ENCODE measurements at regions not wholly inside any gene's neighbourhood (a gene's known extent, or its start where the extent isn't known, plus 50 kb on each side); places are given as distances from the start of the nearest gene placed in this dataset.

GRCh38 chr2:52904355-52904891, 863.2 kb upstream of the CHAC2 start:
- TF ChIP-seq POLR2A (IDR thresholded peaks at IDR 0.05; ENCODE audit: low read depth, low read length) (no peak), ZNF592 (IDR thresholded peaks at IDR 0.05) (no peak), YY1 (IDR thresholded peaks at IDR 0.05; ENCODE audit: low read depth, low read length) (no peak), FOXM1 (IDR thresholded peaks at IDR 0.05; ENCODE audit: low read depth, low read length) (no peak), FOS (IDR thresholded peaks at IDR 0.05; ENCODE audit: borderline replicate concordance, extremely low read depth, insufficient read length) (no peak), RFX5 (IDR thresholded peaks at IDR 0.05; ENCODE audit: low read depth, low read length) (no peak), STAT3 (IDR thresholded peaks at IDR 0.05; ENCODE audit: low read depth, low read length) (no peak), ATF7 (IDR thresholded peaks at IDR 0.05; ENCODE audit: low read depth) (no peak)
- TF ChIP-seq, protein P1, sequence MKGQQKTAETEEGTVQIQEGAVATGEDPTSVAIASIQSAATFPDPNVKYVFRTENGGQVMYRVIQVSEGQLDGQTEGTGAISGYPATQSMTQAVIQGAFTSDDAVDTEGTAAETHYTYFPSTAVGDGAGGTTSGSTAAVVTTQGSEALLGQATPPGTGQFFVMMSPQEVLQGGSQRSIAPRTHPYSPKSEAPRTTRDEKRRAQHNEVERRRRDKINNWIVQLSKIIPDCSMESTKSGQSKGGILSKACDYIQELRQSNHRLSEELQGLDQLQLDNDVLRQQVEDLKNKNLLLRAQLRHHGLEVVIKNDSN (IDR thresholded peaks at IDR 0.05; ENCODE audit: borderline replicate concordance, extremely low read length, insufficient read depth, low read depth, low read length) = no peak
